ENCODE measurements at regions not wholly inside any gene's neighbourhood (a gene's known extent, or its start where the extent isn't known, plus 50 kb on each side); places are given as distances from the start of the nearest gene placed in this dataset.

- Histone ChIP-seq H3K27ac (no peak overlapping the region), H3K4me3 (no peak overlapping the region)
- no peak for TF ChIP-seq EZH2 (IDR thresholded peaks at IDR 0.05)
- TF ChIP-seq POLR2AphosphoS5 (IDR thresholded peaks at IDR 0.05; ENCODE audit: borderline replicate concordance, low read depth, low read length), result no peak
- no peak for TF ChIP-seq FOXP2 (optimal IDR thresholded peaks at IDR 0.05; ENCODE audit: control extremely low read depth, extremely low read length, insufficient read depth)
These were observed 933.5 kb upstream of the EEF2KMT start for GRCh38 chr16:6031102-6031501.

GRCh38 chr16:6027733-6028132 lies 930.1 kb upstream of the EEF2KMT start:
- H3K9me3 ChIP-seq (ENCODE audit: low read depth, low read length), result no peaks in the 10 kb centered on the region
- no peaks in the 10 kb centered on the region for H3K36me3 ChIP-seq (ENCODE audit: insufficient read depth, low read length)
- H3K27ac ChIP-seq, result no peak overlapping the region
- no peak for DNase-seq (ENCODE audit: low read depth, low spot score)
- no peak overlapping the region for H3K9ac ChIP-seq (ENCODE audit: insufficient read length)
- no peak overlapping the region for H3K4me3 ChIP-seq
- TF ChIP-seq EZH2 (IDR thresholded peaks at IDR 0.05), result no peak
- no peak for TF ChIP-seq FOXP2 (optimal IDR thresholded peaks at IDR 0.05; ENCODE audit: control extremely low read depth, extremely low read length, insufficient read depth)
- no peak for TF ChIP-seq POLR2AphosphoS5 (IDR thresholded peaks at IDR 0.05; ENCODE audit: borderline replicate concordance, low read depth, low read length)

More at GRCh38 chr16:6031102-6031501, 933.5 kb upstream of the EEF2KMT start:
- no peak for DNase-seq (ENCODE audit: low read depth, low spot score)
- Histone ChIP-seq H3K36me3 (ENCODE audit: insufficient read depth, low read length) (no peaks in the 10 kb centered on the region), H3K9me3 (ENCODE audit: low read depth, low read length) (no peaks in the 10 kb centered on the region), H3K9ac (ENCODE audit: insufficient read length) (no peak overlapping the region)

GRCh38 chr16:6023449-6023848 lies 925.9 kb upstream of the EEF2KMT start:
- no peaks in the 10 kb centered on the region for H3K36me3 ChIP-seq (ENCODE audit: insufficient read depth, low read length)
- TF ChIP-seq POLR2AphosphoS5 (IDR thresholded peaks at IDR 0.05; ENCODE audit: borderline replicate concordance, low read depth, low read length) (no peak), FOXP2 (optimal IDR thresholded peaks at IDR 0.05; ENCODE audit: control extremely low read depth, extremely low read length, insufficient read depth) (no peak), EZH2 (IDR thresholded peaks at IDR 0.05) (no peak)
- DNase-seq (ENCODE audit: low read depth, low spot score), result no peak
- no peak overlapping the region for H3K27ac ChIP-seq
- no peaks in the 10 kb centered on the region for H3K9me3 ChIP-seq (ENCODE audit: low read depth, low read length)
- H3K4me3 ChIP-seq, result no peak overlapping the region
- no peak overlapping the region for H3K9ac ChIP-seq (ENCODE audit: insufficient read length)

GRCh38 chr16:6021276-6021943 lies 923.8 kb upstream of the EEF2KMT start:
- no peak overlapping the region for H3K9ac ChIP-seq (ENCODE audit: insufficient read length)
- H3K9me3 ChIP-seq (ENCODE audit: low read depth, low read length), result no peaks in the 10 kb centered on the region
- H3K27ac ChIP-seq, result no peak overlapping the region
- TF ChIP-seq POLR2AphosphoS5 (IDR thresholded peaks at IDR 0.05; ENCODE audit: borderline replicate concordance, low read depth, low read length), result no peak
- no peak for TF ChIP-seq EZH2 (IDR thresholded peaks at IDR 0.05)
- no peak for TF ChIP-seq FOXP2 (optimal IDR thresholded peaks at IDR 0.05; ENCODE audit: control extremely low read depth, extremely low read length, insufficient read depth)
- DNase-seq (ENCODE audit: low read depth, low spot score), result no peak
- H3K4me3 ChIP-seq, result no peak overlapping the region
- H3K36me3 ChIP-seq (ENCODE audit: insufficient read depth, low read length), result no peaks in the 10 kb centered on the region

DNA sequence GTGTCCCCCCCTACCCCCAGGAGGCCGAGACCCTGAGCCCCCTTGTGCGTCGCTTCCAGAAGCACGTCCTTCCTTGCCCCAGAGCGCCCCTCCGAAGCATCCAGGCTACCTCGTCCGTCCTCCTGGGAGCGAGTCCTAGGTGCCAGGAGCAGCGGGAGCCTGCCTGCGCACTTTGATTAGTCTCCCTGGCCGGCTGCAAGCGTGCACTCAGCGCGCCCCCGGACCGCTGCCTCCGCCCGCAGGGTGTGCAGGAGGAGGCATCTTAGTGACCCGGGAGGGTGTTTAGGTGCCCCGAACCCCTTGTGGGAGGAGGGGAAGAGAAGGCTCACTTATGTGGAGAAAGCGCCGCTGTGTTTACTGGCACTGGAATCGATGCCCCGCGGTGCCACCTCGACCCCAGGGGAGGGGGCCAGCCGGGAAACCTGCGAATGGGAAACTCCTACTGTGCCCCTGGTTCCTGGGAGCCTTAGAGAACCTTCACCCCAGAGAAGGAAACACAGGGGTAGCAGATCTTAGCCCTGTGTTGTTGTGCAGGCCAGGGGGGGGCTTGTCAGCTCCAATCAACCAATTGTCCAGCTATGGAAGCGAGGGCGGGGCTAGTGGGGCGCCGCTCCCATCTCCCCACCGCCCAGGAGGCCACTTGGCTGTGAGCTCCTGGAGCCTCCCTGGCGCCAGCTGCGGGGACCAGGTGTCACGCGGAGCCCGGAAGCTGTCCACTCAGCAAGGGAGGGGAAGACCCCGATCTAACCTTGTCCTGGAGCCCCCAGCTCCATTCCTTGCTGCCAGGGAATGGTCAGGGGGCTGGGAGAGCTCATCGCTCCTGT lies 922.8 kb upstream of the EEF2KMT start:
- no peak for TF ChIP-seq FOXP2 (optimal IDR thresholded peaks at IDR 0.05; ENCODE audit: control extremely low read depth, extremely low read length, insufficient read depth)
- TF ChIP-seq POLR2AphosphoS5 (IDR thresholded peaks at IDR 0.05; ENCODE audit: borderline replicate concordance, low read depth, low read length), result no peak
- no peak for TF ChIP-seq EZH2 (IDR thresholded peaks at IDR 0.05)
- no peak for DNase-seq (ENCODE audit: low read depth, low spot score)
- Histone ChIP-seq H3K9me3 (ENCODE audit: low read depth, low read length) (no peaks in the 10 kb centered on the region), H3K36me3 (ENCODE audit: insufficient read depth, low read length) (no peaks in the 10 kb centered on the region), H3K4me3 (no peak overlapping the region), H3K27ac (no peak overlapping the region), H3K9ac (ENCODE audit: insufficient read length) (no peak overlapping the region)

DNA sequence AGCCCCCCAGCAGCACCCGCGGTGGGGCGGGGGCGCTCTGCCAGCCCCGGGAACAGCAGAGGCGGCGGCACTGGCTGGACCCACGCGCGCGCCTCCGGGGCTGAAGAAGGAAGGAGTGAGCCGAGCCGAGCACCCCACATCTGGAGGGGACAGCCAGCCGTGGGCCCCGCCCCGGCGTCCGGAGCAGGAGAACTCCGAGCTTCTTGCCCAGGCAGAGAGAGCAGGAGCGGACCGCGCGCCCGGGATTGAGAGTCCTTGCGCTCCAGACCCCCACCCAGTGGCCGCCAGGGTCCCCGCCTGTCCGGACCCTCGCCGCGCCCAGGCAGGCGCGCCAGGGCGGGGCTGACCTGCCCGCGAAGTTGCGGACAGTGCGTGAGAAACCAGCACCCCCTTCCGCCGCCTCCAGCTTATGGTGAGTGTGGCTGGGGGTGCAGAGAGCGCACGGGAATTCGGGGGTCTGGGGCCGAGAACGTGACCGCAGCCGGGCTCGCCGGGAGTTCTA lies 921.9 kb upstream of the EEF2KMT start:
- no peak for TF ChIP-seq EZH2 (IDR thresholded peaks at IDR 0.05)
- TF ChIP-seq FOXP2 (optimal IDR thresholded peaks at IDR 0.05; ENCODE audit: control extremely low read depth, extremely low read length, insufficient read depth), result no peak
- no peak for TF ChIP-seq POLR2AphosphoS5 (IDR thresholded peaks at IDR 0.05; ENCODE audit: borderline replicate concordance, low read depth, low read length)
- Histone ChIP-seq H3K36me3 (ENCODE audit: insufficient read depth, low read length) (no peaks in the 10 kb centered on the region), H3K27ac (no peak overlapping the region), H3K9ac (ENCODE audit: insufficient read length) (no peak overlapping the region), H3K4me3 (no peak overlapping the region), H3K9me3 (ENCODE audit: low read depth, low read length) (no peaks in the 10 kb centered on the region)
- DNase-seq (ENCODE audit: low read depth, low spot score), result no peak

- no peak overlapping the region for H3K27ac ChIP-seq
- H3K36me3 ChIP-seq (ENCODE audit: insufficient read depth, low read length), result no peaks in the 10 kb centered on the region
- H3K4me3 ChIP-seq, result no peak overlapping the region
- DNase-seq (ENCODE audit: low read depth, low spot score), result no peak
- no peak overlapping the region for H3K9ac ChIP-seq (ENCODE audit: insufficient read length)
- H3K9me3 ChIP-seq (ENCODE audit: low read depth, low read length), result no peaks in the 10 kb centered on the region
- no peak for TF ChIP-seq FOXP2 (optimal IDR thresholded peaks at IDR 0.05; ENCODE audit: control extremely low read depth, extremely low read length, insufficient read depth)
- TF ChIP-seq EZH2 (IDR thresholded peaks at IDR 0.05), result no peak
- no peak for TF ChIP-seq POLR2AphosphoS5 (IDR thresholded peaks at IDR 0.05; ENCODE audit: borderline replicate concordance, low read depth, low read length)
These were observed 921.4 kb upstream of the EEF2KMT start for GRCh38 chr16:6018848-6019489.

All from SK-N-MC (cell line).